Left lung (tissue), 4 donors: ENCODE measurements at regions not wholly inside any gene's neighbourhood (a gene's known extent, or its start where the extent isn't known, plus 50 kb on each side); places are given as distances from the start of the nearest gene placed in this dataset.
A peak's percentile ranks its signal among the peaks of the same experiment; 100 is the strongest.

ENCODE experiments used
- ATAC-seq: fragments of 200-7000 bp; cut with Tn5 transposase; one replicate; pipeline ENCODE4 v1.9.1; 2020; ENCODE audit warnings: moderate library complexity
- DNase-seq, 4 donors: peaks; one replicate each; pipeline ENCODE4 v3.0.0-alpha.2; 2013 to 2020
- H3K27ac ChIP-seq, 2 donors: fragments of 200-600 bp; sonication (generic) in 1 of 2; one replicate each; pipeline versions ENCODE4 v1.5.0 to v1.8.0; 2020 to 2021
- H3K27me3 ChIP-seq, 2 donors: fragments of 200-600 bp; sonication (generic) in 1 of 2; one replicate each; pipeline versions ENCODE4 v1.5.0 to v1.8.0; 2020 to 2021
- H3K36me3 ChIP-seq, 2 donors: fragments of 200-600 bp; sonication (generic) in 1 of 2; one replicate each; pipeline versions ENCODE4 v1.5.0 to v1.8.0; 2020 to 2021
- H3K4me1 ChIP-seq, 2 donors: fragments of 200-600 bp; one replicate each; pipeline ENCODE4 v1.8.0; 2021
- H3K4me3 ChIP-seq, 2 donors: fragments of 200-600 bp; sonication (generic) in 1 of 2; one replicate each; pipeline versions ENCODE4 v1.5.0 to v1.8.0; 2020 to 2021; ENCODE audit warnings: mild to moderate bottlenecking in 1 of 2
- H3K9me3 ChIP-seq, 2 donors: fragments of 200-600 bp; sonication (generic) in 1 of 2; one replicate each; pipeline versions ENCODE4 v1.5.0 to v1.8.0; 2020 to 2021
- CTCF ChIP-seq, 2 donors: fragments of 200-600 bp; sonication (generic) in 1 of 2; IDR thresholded peaks; one replicate each; pipeline versions ENCODE4 v1.5.0 to v1.8.0; 2021; ENCODE audit warnings: antibody characterized with exemption in 2 of 2
- intact Hi-C, 2 donors: fragments of 100-400 bp; cut with DNase I; formaldehyde crosslinking; loops; one replicate each; pipeline versions ENCODE4 v1.11.2 to v1.14.2; 2022
- donor health status: DM: no; HTN: yes; CAD: no.
- donor health status: DM: no; HTN: no; CAD: no.

- no peak for ATAC-seq
- H3K36me3 ChIP-seq: no peaks in the 10 kb centered on the region
- H3K27me3 ChIP-seq: no peaks in the 10 kb centered on the region
- no peak for TF ChIP-seq CTCF (IDR thresholded peaks at IDR 0.05)
- no peak overlapping the region for H3K27ac ChIP-seq
- H3K4me1 ChIP-seq: no peaks in the 10 kb centered on the region
- intact Hi-C loops: no loop called here
- no peaks in the 10 kb centered on the region for H3K9me3 ChIP-seq
- no peak for DNase-seq
- H3K4me3 ChIP-seq: no peak overlapping the region
Observed at GRCh38 chr15:46297766-46298165, 662.9 kb downstream of the SQOR start.

GRCh38 chr15:46300716-46301115 is 665.9 kb downstream of the SQOR start:
- H3K27ac ChIP-seq: no peak overlapping the region
- no peak for TF ChIP-seq CTCF (IDR thresholded peaks at IDR 0.05)
- intact Hi-C loops: no loop called here
- no peaks in the 10 kb centered on the region for H3K36me3 ChIP-seq
- ATAC-seq (no peak), DNase-seq (peak in 2 of 4 donors; percentile 40 to 58)
- no peak overlapping the region for H3K4me3 ChIP-seq
- no peaks in the 10 kb centered on the region for H3K9me3 ChIP-seq
- H3K4me1 ChIP-seq: no peaks in the 10 kb centered on the region
- H3K27me3 ChIP-seq: no peaks in the 10 kb centered on the region

GRCh38 chr15:46301291-46301690 is 666.5 kb downstream of the SQOR start:
- Histone ChIP-seq H3K4me1 (no peaks in the 10 kb centered on the region), H3K9me3 (no peaks in the 10 kb centered on the region), H3K27ac (no peak overlapping the region), H3K36me3 (no peaks in the 10 kb centered on the region), H3K27me3 (no peaks in the 10 kb centered on the region), H3K4me3 (no peak overlapping the region)
- DNase-seq: peak in 1 of 4 donors; percentile 31
- no peak for TF ChIP-seq CTCF (IDR thresholded peaks at IDR 0.05)
- ATAC-seq: no peak
- intact Hi-C loops: no loop called here

- intact Hi-C loops: no loop called here
- DNase-seq (peak in 1 of 4 donors; percentile 56), ATAC-seq (no peak)
- Histone ChIP-seq H3K36me3 (no peaks in the 10 kb centered on the region), H3K27me3 (no peaks in the 10 kb centered on the region), H3K9me3 (no peaks in the 10 kb centered on the region), H3K4me3 (no peak overlapping the region), H3K4me1 (no peaks in the 10 kb centered on the region), H3K27ac (no peak overlapping the region)
- TF ChIP-seq CTCF (IDR thresholded peaks at IDR 0.05): no peak
Observed at GRCh38 chr15:46301826-46302225, 667.0 kb downstream of the SQOR start.

GRCh38 chr15:46304321-46304720 is 669.5 kb downstream of the SQOR start:
- Histone ChIP-seq H3K36me3 (no peaks in the 10 kb centered on the region), H3K27ac (no peak overlapping the region), H3K4me1 (no peaks in the 10 kb centered on the region), H3K9me3 (no peaks in the 10 kb centered on the region), H3K4me3 (no peak overlapping the region), H3K27me3 (no peaks in the 10 kb centered on the region)
- ATAC-seq (no peak), DNase-seq (no peak)
- TF ChIP-seq CTCF (IDR thresholded peaks at IDR 0.05): no peak
- intact Hi-C loops: no loop called here
